H1 (cell line): ENCODE measurements at regions not wholly inside any gene's neighbourhood (a gene's known extent, or its start where the extent isn't known, plus 50 kb on each side); places are given as distances from the start of the nearest gene placed in this dataset.

Experiments used
- ATF3 ChIP-seq: IDR thresholded peaks from 2 replicates; pipeline ENCODE4 v1.6.1; 2011; ENCODE audit warnings: low read depth, mild to moderate bottlenecking, low read length; ENCODE audit not compliant: insufficient read depth
- BACH1 ChIP-seq: IDR thresholded peaks from 2 replicates; pipeline ENCODE4 v1.6.1; 2012; ENCODE audit warnings: low read length, improper control_type of control experiment
- CREB1 ChIP-seq: IDR thresholded peaks from 2 replicates; pipeline ENCODE4 v1.6.1; 2012; ENCODE audit warnings: inconsistent platforms
- RAD21 ChIP-seq, 2 experiments: IDR thresholded peaks in 1 of 2; conservative IDR thresholded peaks in 1 of 2; 2 replicates each; pipeline ENCODE4 v1.6.1; 2011; ENCODE audit warnings: low read depth in 2 of 2, low read length in 2 of 2, improper control_type of control experiment in 1 of 2, inconsistent platforms in 1 of 2, mild to moderate bottlenecking in 1 of 2, moderate library complexity in 1 of 2
- SAP30 ChIP-seq: fragments of 300-600 bp; sonication (generic); IDR thresholded peaks from 2 replicates; pipeline ENCODE4 v1.7.1; 2012; ENCODE audit warnings: low read length, moderate library complexity, mild to moderate bottlenecking, inconsistent platforms; ENCODE audit not compliant: insufficient read depth, insufficient replicate concordance
- SIN3A ChIP-seq, 2 experiments: IDR thresholded peaks in 1 of 2; conservative IDR thresholded peaks in 1 of 2; 2 replicates each; pipeline ENCODE4 v1.6.1; 2011 to 2012; ENCODE audit warnings: low read length in 2 of 2, improper control_type of control experiment in 1 of 2, low read depth in 1 of 2, mild to moderate bottlenecking in 1 of 2
- SRF ChIP-seq: IDR thresholded peaks from 2 replicates; pipeline ENCODE4 v1.6.1; 2011; ENCODE audit warnings: mild to moderate bottlenecking, low read depth, low read length, moderate library complexity
- ZNF274 ChIP-seq: IDR thresholded peaks from 2 replicates; pipeline ENCODE4 v1.7.0; 2012; ENCODE audit warnings: low read length, borderline replicate concordance; ENCODE audit errors: extremely low read depth

- TF ChIP-seq SIN3A (conservative IDR thresholded peaks at IDR 0.05 in 1 of 2, IDR thresholded peaks at IDR 0.05 in 1 of 2; ENCODE audit: low read depth in 1 of 2, low read length in 2 of 2) (no peak), RAD21 (IDR thresholded peaks at IDR 0.05 in 1 of 2, conservative IDR thresholded peaks at IDR 0.05 in 1 of 2; ENCODE audit: low read depth in 2 of 2, low read length in 2 of 2) (no peak), CREB1 (no peak), ATF3 (no peak), BACH1 (no peak), ZNF274 (no peak), SRF (no peak), SAP30 (no peak)
Measured at GRCh38 chr5:124894541-124894940, 148.1 kb upstream of the ZNF608 start (continued).
